Transverse colon (tissue), 4 donors: ENCODE measurements at regions not wholly inside any gene's neighbourhood (a gene's known extent, or its start where the extent isn't known, plus 50 kb on each side); places are given as distances from the start of the nearest gene placed in this dataset.
"Not testable (repeated sequence)": the region's sequence is repeated elsewhere in the genome, so short reads cannot be mapped to it uniquely, and the experiment has no call there.

Source experiments
- DNase-seq: peaks from one replicate; pipeline ENCODE4 v3.0.0-alpha.2; 2019
- H3K27ac ChIP-seq, 4 donors: fragments of 200-600 bp; sonication (generic); 2 replicates each; pipeline ENCODE4 v1.5.1; 2016 to 2018; ENCODE audit warnings: inconsistent platforms in 4 of 4
- H3K27me3 ChIP-seq: fragments of 200-600 bp; sonication (generic); 2 replicates; pipeline ENCODE4 v1.5.1; 2017; ENCODE audit warnings: inconsistent platforms
- H3K36me3 ChIP-seq, 4 donors: fragments of 200-600 bp; sonication (generic); 2 replicates each; pipeline ENCODE4 v1.5.1; 2017 to 2019; ENCODE audit warnings: inconsistent platforms in 4 of 4
- H3K4me1 ChIP-seq, 4 donors: fragments of 200-600 bp; sonication (generic); 2 replicates each; pipeline ENCODE4 v1.5.1; 2017 to 2020; ENCODE audit warnings: inconsistent platforms in 4 of 4
- H3K4me3 ChIP-seq, 4 donors: fragments of 200-600 bp; sonication (generic); 1 replicate in 1 of 4; 2 replicates in 3 of 4; pipeline versions ENCODE4 v1.5.1 to v1.6.1; 2017 to 2019; ENCODE audit warnings: inconsistent platforms in 4 of 4
- H3K9me3 ChIP-seq, 2 donors: fragments of 200-600 bp; sonication (generic); 2 replicates each; pipeline ENCODE4 v1.5.1; 2017 to 2019; ENCODE audit warnings: inconsistent platforms in 2 of 2
- CTCF ChIP-seq, 5 experiments: fragments of 200-600 bp in 3 of 5; fragments of 450-650 bp in 2 of 5; sonication (generic) in 3 of 5; IDR thresholded peaks; 1 replicate in 2 of 5; 2 replicates in 3 of 5; pipeline ENCODE4 v1.5.1; 2016 to 2017; ENCODE audit warnings: antibody characterized with exemption in 5 of 5, inconsistent platforms in 3 of 5, mild to moderate bottlenecking in 2 of 5, moderate library complexity in 1 of 5
- EP300 ChIP-seq: sonication (generic); formaldehyde crosslinking; IDR thresholded peaks from one replicate; pipeline ENCODE4 v1.6.1; 2017; ENCODE audit warnings: antibody characterized with exemption, low read depth
- POLR2A ChIP-seq: fragments of 450-650 bp; IDR thresholded peaks from one replicate; pipeline ENCODE4 v1.6.1; 2016; ENCODE audit warnings: antibody characterized with exemption, mild to moderate bottlenecking, moderate library complexity
- POLR2AphosphoS5 ChIP-seq, 3 donors: sonication (generic); formaldehyde crosslinking; IDR thresholded peaks; one replicate each; pipeline ENCODE4 v1.6.1; 2016; ENCODE audit warnings: antibody characterized with exemption in 3 of 3
- WGBS, 2 donors: methylation state at CpG; one replicate each; pipeline ENCODE4 v1.1.5; 2018; ENCODE audit warnings: low coverage in 1 of 2; 5-methylcytosine and 5-hydroxymethylcytosine counted together
- in situ Hi-C, 4 donors: fragments of 200-750 bp; cut with MboI; loops; one replicate each; pipeline versions ENCODE4 v1.15.0 to v1.15.1; 2017; ENCODE audit warnings: low sequenced_read_pairs in 3 of 4, low pct_ligation_motif_present in 1 of 4, low pct_unique_long_range_greater_than_20kb in 1 of 4
- intact Hi-C: fragments of 100-400 bp; cut with DNase I; formaldehyde crosslinking; loops from one replicate; pipeline ENCODE4 v1.15.1; 2023; ENCODE audit warnings: low total_unique reads

DNA sequence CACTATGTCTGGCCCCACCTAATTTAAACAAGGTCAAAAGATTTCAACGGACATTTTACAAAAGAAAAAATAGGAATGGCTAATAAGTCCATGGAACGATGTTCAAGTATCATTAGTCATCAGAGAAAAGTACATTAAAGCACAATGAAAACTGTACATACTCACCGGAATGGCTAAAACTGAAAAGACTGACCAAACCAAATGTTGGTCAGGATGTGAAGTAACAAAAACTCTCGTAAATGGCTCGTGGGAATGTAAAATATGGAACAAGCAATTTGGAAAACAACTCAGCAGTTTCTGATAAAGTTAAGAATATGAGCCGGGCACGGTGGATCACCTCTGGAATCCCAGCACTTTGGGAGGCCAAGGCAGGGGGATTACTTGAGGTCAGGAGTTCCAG lies 65.7 kb upstream of the PARD3 start:
- no peaks in the 10 kb centered on the region for H3K27me3 ChIP-seq
- WGBS, 2 donors: 81 to 84% methylated on average over 6 to 7 of the region's 7 CpGs
- H3K4me3 ChIP-seq: no peak overlapping the region
- no peak overlapping the region for H3K27ac ChIP-seq
- no peak for TF ChIP-seq POLR2AphosphoS5 (IDR thresholded peaks at IDR 0.05)
- TF ChIP-seq EP300: no peak
- TF ChIP-seq CTCF (IDR thresholded peaks at IDR 0.05): no peak
- no peak for TF ChIP-seq POLR2A
- in situ Hi-C loops (no loop called here), intact Hi-C loops (no loop called here)
- no peak for DNase-seq
- no peaks in the 10 kb centered on the region for H3K9me3 ChIP-seq
- H3K36me3 ChIP-seq: no peaks in the 10 kb centered on the region
- no peaks in the 10 kb centered on the region for H3K4me1 ChIP-seq

DNA sequence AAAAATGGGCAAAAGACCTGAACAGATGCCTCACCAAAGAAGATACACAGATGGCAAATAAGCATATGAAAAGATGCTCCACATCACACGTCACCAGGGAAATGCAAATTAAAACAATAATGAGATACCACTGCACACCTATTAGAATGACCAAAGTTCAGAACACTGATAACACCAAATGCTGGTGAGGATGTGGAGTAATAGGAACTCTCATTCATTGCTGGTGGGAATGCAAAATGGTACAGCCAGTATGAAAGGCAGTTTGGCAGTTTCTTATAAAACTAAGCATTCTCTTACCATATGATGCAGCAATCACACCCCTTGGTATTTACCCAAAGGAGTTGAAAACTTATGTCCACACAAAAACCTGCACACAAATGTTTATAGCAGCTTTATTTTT lies 63.6 kb upstream of the PARD3 start:
- H3K4me1 ChIP-seq, in situ Hi-C loops, intact Hi-C loops, H3K9me3 ChIP-seq, H3K27me3 ChIP-seq, H3K36me3 ChIP-seq, DNase-seq, H3K27ac ChIP-seq, H3K4me3 ChIP-seq: not testable (repeated sequence)
- 82 to 87% methylated on average over 1 of the region's 1 CpG for WGBS, 2 donors

GRCh38 chr10:34875061-34875460 lies 60.0 kb upstream of the PARD3 start:
- no peaks in the 10 kb centered on the region for H3K9me3 ChIP-seq
- WGBS, 2 donors: 93 to 94% methylated on average over 11 of the region's 11 CpGs
- no peak overlapping the region for H3K27ac ChIP-seq
- no peak overlapping the region for H3K4me3 ChIP-seq
- H3K27me3 ChIP-seq: no peaks in the 10 kb centered on the region
- in situ Hi-C loops: no loop called here
- TF ChIP-seq POLR2AphosphoS5 (IDR thresholded peaks at IDR 0.05): no peak
- TF ChIP-seq EP300: no peak
- TF ChIP-seq CTCF (IDR thresholded peaks at IDR 0.05): no peak
- TF ChIP-seq POLR2A: no peak
- H3K36me3 ChIP-seq: no peaks in the 10 kb centered on the region
- no peaks in the 10 kb centered on the region for H3K4me1 ChIP-seq
- DNase-seq: no peak
- intact Hi-C loops: no loop called here

- TF ChIP-seq POLR2AphosphoS5 (IDR thresholded peaks at IDR 0.05): no peak
- Histone ChIP-seq H3K27ac (no peak overlapping the region), H3K9me3 (no peaks in the 10 kb centered on the region), H3K27me3 (no peaks in the 10 kb centered on the region), H3K36me3 (no peaks in the 10 kb centered on the region), H3K4me1 (no peaks in the 10 kb centered on the region), H3K4me3 (no peak overlapping the region)
- DNase-seq: no peak
- in situ Hi-C loops: no loop called here
- intact Hi-C loops: no loop called here
- 80 to 87% methylated on average over 3 of the region's 3 CpGs for WGBS, 2 donors
Observed at GRCh38 chr10:34872820-34873219, 57.7 kb upstream of the PARD3 start.

DNA sequence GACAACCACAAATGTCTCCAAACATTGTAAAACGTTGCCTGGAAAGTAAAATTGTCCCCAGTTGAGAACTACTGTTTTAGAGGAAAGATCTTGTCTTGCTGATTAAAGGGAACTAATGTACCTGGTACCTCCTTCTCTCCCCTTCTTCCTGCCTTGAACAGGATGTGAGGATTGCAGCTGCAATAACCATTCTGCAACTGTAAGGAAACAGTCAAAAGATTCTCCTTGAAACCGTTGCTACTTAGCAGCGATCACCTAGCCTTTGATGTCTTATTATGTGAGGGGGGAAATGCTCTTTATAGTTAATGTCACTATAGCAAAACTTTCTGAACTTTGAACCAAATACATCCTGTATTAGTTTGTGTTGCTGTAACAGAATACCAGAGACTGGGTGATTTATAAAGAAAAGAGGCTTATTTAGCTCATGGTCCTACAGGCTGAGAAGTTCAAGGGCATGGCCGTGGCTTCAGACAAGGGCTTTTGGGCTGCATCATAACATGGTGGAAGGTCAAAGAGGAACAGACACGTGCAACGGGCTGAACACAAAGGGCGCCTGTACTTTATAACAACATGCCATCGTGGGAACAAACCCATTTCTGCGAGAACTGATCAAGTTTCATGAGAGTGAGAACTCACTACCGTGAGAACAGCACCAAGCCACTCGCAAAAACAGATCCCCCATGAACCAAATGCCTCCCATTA lies 54.2 kb upstream of the PARD3 start:
- Histone ChIP-seq H3K4me1 (peaks cover 0 to 16% (median 6%) of the 10 kb centered on the region in 4 donors), H3K4me3 (no peak overlapping the region), H3K9me3 (no peaks in the 10 kb centered on the region), H3K36me3 (no peaks in the 10 kb centered on the region), H3K27ac (no peak overlapping the region), H3K27me3 (no peaks in the 10 kb centered on the region)
- in situ Hi-C loops: no loop called here
- WGBS, 2 donors: 60 to 66% methylated on average over 2 to 11 of the region's 11 CpGs
- DNase-seq: no peak
- intact Hi-C loops: no loop called here
- TF ChIP-seq CTCF (IDR thresholded peaks at IDR 0.05) (no peak), EP300 (no peak), POLR2A (no peak), POLR2AphosphoS5 (IDR thresholded peaks at IDR 0.05) (no peak)
